Liver (tissue), 8 donors: ENCODE measurements at regions not wholly inside any gene's neighbourhood (a gene's known extent, or its start where the extent isn't known, plus 50 kb on each side); places are given as distances from the start of the nearest gene placed in this dataset.

ENCODE experiments used
- DNase-seq: peaks from one replicate; pipeline ENCODE4 v3.0.0-alpha.2; 2017; ENCODE audit warnings: low spot score
- H3K27ac ChIP-seq, 2 donors: one replicate each; pipeline ENCODE4 v1.7.0; 2013; ENCODE audit warnings: inconsistent platforms in 2 of 2, low read length in 2 of 2, control low read depth in 1 of 2, low read depth in 1 of 2, mild to moderate bottlenecking in 1 of 2
- H3K27me3 ChIP-seq, 4 donors: one replicate each; pipeline versions ENCODE4 v1.6.1 to v1.7.0; 2013; ENCODE audit warnings: low read length in 3 of 4, inconsistent platforms in 1 of 4, mild to moderate bottlenecking in 1 of 4, moderate library complexity in 1 of 4; ENCODE audit not compliant: control insufficient read depth in 4 of 4, insufficient read depth in 4 of 4
- H3K36me3 ChIP-seq, 4 donors: one replicate each; pipeline versions ENCODE4 v1.6.1 to v1.7.0; 2013; ENCODE audit warnings: low read length in 3 of 4, mild to moderate bottlenecking in 3 of 4, low read depth in 1 of 4, moderate library complexity in 1 of 4; ENCODE audit not compliant: control insufficient read depth in 4 of 4, insufficient read depth in 3 of 4
- H3K4me1 ChIP-seq, 4 donors: one replicate each; pipeline versions ENCODE4 v1.6.1 to v1.7.0; 2013; ENCODE audit warnings: low read length in 3 of 4, mild to moderate bottlenecking in 3 of 4, moderate library complexity in 1 of 4; ENCODE audit not compliant: control insufficient read depth in 4 of 4, insufficient read depth in 4 of 4
- H3K4me3 ChIP-seq, 3 donors: one replicate each; pipeline versions ENCODE4 v1.6.1 to v1.7.0; 2013; ENCODE audit warnings: low read length in 3 of 3, control low read depth in 1 of 3, low read depth in 1 of 3, mild to moderate bottlenecking in 1 of 3
- H3K9ac ChIP-seq, 2 donors: one replicate each; pipeline ENCODE4 v1.7.0; 2013; ENCODE audit warnings: low read length in 2 of 2, mild to moderate bottlenecking in 2 of 2, moderate library complexity in 2 of 2, control low read depth in 1 of 2, low read depth in 1 of 2
- H3K9me3 ChIP-seq, 4 donors: one replicate each; pipeline versions ENCODE4 v1.6.1 to v1.7.0; 2013; ENCODE audit warnings: low read length in 3 of 4; ENCODE audit not compliant: control insufficient read depth in 4 of 4
- EGR1 ChIP-seq, 2 donors: IDR thresholded peaks; 2 replicates each; pipeline ENCODE4 v1.6.1; 2016 to 2018; ENCODE audit warnings: antibody characterized with exemption in 2 of 2, low read depth in 2 of 2
- FOXA2 ChIP-seq: IDR thresholded peaks from 2 replicates; pipeline ENCODE4 v1.6.1; 2016; ENCODE audit warnings: antibody characterized with exemption
- HNF4G ChIP-seq: IDR thresholded peaks from 2 replicates; pipeline ENCODE4 v1.6.1; 2016; ENCODE audit warnings: antibody characterized with exemption
- JUND ChIP-seq, 2 donors: IDR thresholded peaks; 2 replicates each; pipeline ENCODE4 v1.6.1; 2016; ENCODE audit warnings: antibody characterized with exemption in 2 of 2
- RAD21 ChIP-seq, 2 donors: IDR thresholded peaks; 2 replicates each; pipeline ENCODE4 v1.6.1; 2016; ENCODE audit warnings: antibody characterized with exemption in 2 of 2, mild to moderate bottlenecking in 2 of 2
- SP1 ChIP-seq: IDR thresholded peaks from 2 replicates; pipeline ENCODE4 v1.6.1; 2018; ENCODE audit warnings: antibody characterized with exemption, mild to moderate bottlenecking
- WGBS: extraction: QIAGEN DNeasy Blood & Tissue Kit; methylation state at CpG from one replicate; pipeline ENCODE4 v1.1.7; 2013; 5-methylcytosine and 5-hydroxymethylcytosine counted together
- TF ChIP-seq, protein P1 (sequence below): IDR thresholded peaks from 2 replicates; pipeline ENCODE4 v1.6.1; 2016; ENCODE audit warnings: antibody characterized with exemption, mild to moderate bottlenecking
- TF ChIP-seq, protein P2 (sequence below): IDR thresholded peaks from 2 replicates; pipeline ENCODE4 v1.6.1; 2016; ENCODE audit warnings: antibody characterized with exemption
- TF ChIP-seq, protein P3 (sequence below): IDR thresholded peaks from 2 replicates; pipeline ENCODE4 v1.6.1; 2016; ENCODE audit warnings: antibody characterized with exemption
- TF ChIP-seq, protein P4 (sequence below): fragments of 150-350 bp; IDR thresholded peaks from 2 replicates; pipeline ENCODE4 v1.5.1; 2017; ENCODE audit warnings: improper control_type of control experiment, low read depth, low read length; ENCODE audit not compliant: missing input control
- donor health status: healthy.
- donor health status: healthy.
- donor health status: healthy.
- donor health status: healthy.
- donor health status: healthy.

DNA sequence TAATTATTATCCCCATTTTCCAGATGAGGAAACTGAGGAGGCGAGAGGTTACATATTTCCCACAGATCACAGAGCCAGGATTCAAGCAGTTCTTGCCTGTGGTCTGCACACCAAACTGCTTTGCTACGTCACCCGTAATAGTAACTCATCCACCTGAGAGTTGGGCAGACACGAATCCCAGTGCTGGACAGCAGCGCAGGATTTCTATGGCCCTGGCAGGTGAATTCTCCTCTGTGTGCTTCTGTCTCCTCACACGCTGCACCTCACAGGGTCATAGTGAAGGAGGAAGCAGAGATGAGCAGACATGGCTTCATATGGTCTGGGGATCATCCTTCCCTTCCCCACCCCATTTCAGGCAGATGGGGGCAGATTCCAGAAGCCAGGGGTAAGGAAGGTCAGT, 127.0 kb upstream of the LRFN2 start:
- DNase-seq: no peak
- H3K4me3 ChIP-seq: no peak overlapping the region
- H3K9ac ChIP-seq: no peak overlapping the region
- TF ChIP-seq EGR1 (IDR thresholded peaks at IDR 0.05; ENCODE audit: low read depth in 2 of 2) (no peak), SP1 (no peak), JUND (IDR thresholded peaks at IDR 0.05) (no peak), RAD21 (IDR thresholded peaks at IDR 0.05) (no peak), FOXA2 (no peak), HNF4G (no peak)
- TF ChIP-seq, protein P1, sequence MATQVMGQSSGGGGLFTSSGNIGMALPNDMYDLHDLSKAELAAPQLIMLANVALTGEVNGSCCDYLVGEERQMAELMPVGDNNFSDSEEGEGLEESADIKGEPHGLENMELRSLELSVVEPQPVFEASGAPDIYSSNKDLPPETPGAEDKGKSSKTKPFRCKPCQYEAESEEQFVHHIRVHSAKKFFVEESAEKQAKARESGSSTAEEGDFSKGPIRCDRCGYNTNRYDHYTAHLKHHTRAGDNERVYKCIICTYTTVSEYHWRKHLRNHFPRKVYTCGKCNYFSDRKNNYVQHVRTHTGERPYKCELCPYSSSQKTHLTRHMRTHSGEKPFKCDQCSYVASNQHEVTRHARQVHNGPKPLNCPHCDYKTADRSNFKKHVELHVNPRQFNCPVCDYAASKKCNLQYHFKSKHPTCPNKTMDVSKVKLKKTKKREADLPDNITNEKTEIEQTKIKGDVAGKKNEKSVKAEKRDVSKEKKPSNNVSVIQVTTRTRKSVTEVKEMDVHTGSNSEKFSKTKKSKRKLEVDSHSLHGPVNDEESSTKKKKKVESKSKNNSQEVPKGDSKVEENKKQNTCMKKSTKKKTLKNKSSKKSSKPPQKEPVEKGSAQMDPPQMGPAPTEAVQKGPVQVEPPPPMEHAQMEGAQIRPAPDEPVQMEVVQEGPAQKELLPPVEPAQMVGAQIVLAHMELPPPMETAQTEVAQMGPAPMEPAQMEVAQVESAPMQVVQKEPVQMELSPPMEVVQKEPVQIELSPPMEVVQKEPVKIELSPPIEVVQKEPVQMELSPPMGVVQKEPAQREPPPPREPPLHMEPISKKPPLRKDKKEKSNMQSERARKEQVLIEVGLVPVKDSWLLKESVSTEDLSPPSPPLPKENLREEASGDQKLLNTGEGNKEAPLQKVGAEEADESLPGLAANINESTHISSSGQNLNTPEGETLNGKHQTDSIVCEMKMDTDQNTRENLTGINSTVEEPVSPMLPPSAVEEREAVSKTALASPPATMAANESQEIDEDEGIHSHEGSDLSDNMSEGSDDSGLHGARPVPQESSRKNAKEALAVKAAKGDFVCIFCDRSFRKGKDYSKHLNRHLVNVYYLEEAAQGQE: no peak
- TF ChIP-seq, protein P2, sequence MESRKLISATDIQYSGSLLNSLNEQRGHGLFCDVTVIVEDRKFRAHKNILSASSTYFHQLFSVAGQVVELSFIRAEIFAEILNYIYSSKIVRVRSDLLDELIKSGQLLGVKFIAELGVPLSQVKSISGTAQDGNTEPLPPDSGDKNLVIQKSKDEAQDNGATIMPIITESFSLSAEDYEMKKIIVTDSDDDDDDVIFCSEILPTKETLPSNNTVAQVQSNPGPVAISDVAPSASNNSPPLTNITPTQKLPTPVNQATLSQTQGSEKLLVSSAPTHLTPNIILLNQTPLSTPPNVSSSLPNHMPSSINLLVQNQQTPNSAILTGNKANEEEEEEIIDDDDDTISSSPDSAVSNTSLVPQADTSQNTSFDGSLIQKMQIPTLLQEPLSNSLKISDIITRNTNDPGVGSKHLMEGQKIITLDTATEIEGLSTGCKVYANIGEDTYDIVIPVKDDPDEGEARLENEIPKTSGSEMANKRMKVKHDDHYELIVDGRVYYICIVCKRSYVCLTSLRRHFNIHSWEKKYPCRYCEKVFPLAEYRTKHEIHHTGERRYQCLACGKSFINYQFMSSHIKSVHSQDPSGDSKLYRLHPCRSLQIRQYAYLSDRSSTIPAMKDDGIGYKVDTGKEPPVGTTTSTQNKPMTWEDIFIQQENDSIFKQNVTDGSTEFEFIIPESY: no peak
- H3K4me1 ChIP-seq: no peaks in the 10 kb centered on the region
- no peaks in the 10 kb centered on the region for H3K36me3 ChIP-seq
- H3K9me3 ChIP-seq: no peaks in the 10 kb centered on the region
- no peak overlapping the region for H3K27ac ChIP-seq
- 97% methylated on average over 6 of the region's 6 CpGs for WGBS
- H3K27me3 ChIP-seq: no peaks in the 10 kb centered on the region

DNA sequence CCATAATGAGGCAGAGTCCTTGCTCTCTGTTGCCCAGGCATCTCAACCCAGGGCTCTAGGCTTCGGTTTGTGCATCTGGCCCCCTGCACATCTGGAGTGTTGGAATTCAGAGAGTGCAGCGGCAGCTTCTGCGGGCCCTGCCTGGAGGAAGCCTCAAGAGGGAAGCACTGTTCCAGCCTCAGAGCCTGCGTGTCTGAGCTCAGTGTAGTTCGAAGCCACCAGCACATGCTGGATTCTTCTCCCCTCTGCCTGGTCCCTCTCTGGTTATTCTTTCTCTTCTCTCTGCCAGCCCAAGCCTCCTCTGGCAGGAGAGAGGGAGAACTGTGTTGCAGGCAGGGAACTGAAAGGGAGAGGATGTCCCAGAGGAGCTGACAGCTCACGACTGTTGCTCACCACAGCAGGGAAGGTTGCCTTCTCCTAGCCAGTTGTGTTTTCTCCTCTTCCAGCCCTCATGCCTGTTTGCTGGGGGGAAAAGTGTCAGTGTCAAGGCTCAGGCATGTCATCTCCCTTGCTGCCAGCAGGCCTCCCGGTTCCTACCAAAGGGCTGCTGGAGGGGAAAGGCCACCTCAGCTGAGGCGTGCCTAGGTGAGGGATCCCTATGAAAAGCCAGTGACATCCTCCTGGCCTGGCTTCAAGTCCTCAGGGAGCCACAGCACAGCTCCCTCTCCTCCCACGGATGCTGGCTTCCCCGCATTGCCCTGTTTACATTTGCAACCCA, 126.0 kb upstream of the LRFN2 start:
- Histone ChIP-seq H3K4me1 (no peaks in the 10 kb centered on the region), H3K9me3 (no peaks in the 10 kb centered on the region), H3K36me3 (no peaks in the 10 kb centered on the region), H3K9ac (no peak overlapping the region), H3K27ac (no peak overlapping the region), H3K4me3 (no peak overlapping the region), H3K27me3 (no peaks in the 10 kb centered on the region)
- TF ChIP-seq, protein P3, sequence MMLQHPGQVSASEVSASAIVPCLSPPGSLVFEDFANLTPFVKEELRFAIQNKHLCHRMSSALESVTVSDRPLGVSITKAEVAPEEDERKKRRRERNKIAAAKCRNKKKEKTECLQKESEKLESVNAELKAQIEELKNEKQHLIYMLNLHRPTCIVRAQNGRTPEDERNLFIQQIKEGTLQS: no peak
- TF ChIP-seq, protein P1: no peak
- TF ChIP-seq, protein P4, sequence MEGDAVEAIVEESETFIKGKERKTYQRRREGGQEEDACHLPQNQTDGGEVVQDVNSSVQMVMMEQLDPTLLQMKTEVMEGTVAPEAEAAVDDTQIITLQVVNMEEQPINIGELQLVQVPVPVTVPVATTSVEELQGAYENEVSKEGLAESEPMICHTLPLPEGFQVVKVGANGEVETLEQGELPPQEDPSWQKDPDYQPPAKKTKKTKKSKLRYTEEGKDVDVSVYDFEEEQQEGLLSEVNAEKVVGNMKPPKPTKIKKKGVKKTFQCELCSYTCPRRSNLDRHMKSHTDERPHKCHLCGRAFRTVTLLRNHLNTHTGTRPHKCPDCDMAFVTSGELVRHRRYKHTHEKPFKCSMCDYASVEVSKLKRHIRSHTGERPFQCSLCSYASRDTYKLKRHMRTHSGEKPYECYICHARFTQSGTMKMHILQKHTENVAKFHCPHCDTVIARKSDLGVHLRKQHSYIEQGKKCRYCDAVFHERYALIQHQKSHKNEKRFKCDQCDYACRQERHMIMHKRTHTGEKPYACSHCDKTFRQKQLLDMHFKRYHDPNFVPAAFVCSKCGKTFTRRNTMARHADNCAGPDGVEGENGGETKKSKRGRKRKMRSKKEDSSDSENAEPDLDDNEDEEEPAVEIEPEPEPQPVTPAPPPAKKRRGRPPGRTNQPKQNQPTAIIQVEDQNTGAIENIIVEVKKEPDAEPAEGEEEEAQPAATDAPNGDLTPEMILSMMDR: no peak
- no peak for DNase-seq
- 70% methylated on average over 10 of the region's 10 CpGs for WGBS
